ENCODE measurements at regions not wholly inside any gene's neighbourhood (a gene's known extent, or its start where the extent isn't known, plus 50 kb on each side); places are given as distances from the start of the nearest gene placed in this dataset.

GRCh38 chr3:180138871-180139270 is 102.1 kb upstream of the PEX5L start:
- TF ChIP-seq CTCF (IDR thresholded peaks at IDR 0.05) = no peak
- TF ChIP-seq POLR2AphosphoS5 (IDR thresholded peaks at IDR 0.05) = no peak
